SK-N-SH (cell line): ENCODE measurements at regions not wholly inside any gene's neighbourhood (a gene's known extent, or its start where the extent isn't known, plus 50 kb on each side); places are given as distances from the start of the nearest gene placed in this dataset.
"Not testable (repeated sequence)": the region's sequence is repeated elsewhere in the genome, so short reads cannot be mapped to it uniquely, and the experiment has no call there.

ENCODE experiments used
- CTCF ChIA-PET: fragments of 300-600, 350-600 bp; formaldehyde crosslinking; extraction: SDS; loops from one replicate; lab custom pipeline; 2021; lab: Yijun Ruan, JAX
- POLR2A ChIA-PET: fragments of 350-600 bp; sonication (Branson Sonifier 250); formaldehyde crosslinking; extraction: SDS; loops from one replicate; lab custom pipeline; 2020; ENCODE audit warnings: antibody characterized with exemption, inconsistent platforms; lab: Yijun Ruan, JAX
- DNase-seq: peaks from one replicate; pipeline ENCODE4 v3.0.0; 2012
- H2AFZ ChIP-seq: fragments of 200-600 bp; sonication (generic); 2 replicates; pipeline ENCODE4 v1.8.1; 2016; ENCODE audit warnings: antibody characterized with exemption, mild to moderate bottlenecking, low read depth
- H3F3A ChIP-seq: fragments of 200-600 bp; sonication (generic); replicated peaks from 2 replicates; pipeline ENCODE3; 2016; ENCODE audit warnings: antibody characterized with exemption, mild to moderate bottlenecking; ENCODE audit not compliant: insufficient read depth
- H3K27ac ChIP-seq, 2 experiments: fragments of 200-500 bp in 1 of 2; fragments of 200-600 bp in 1 of 2; sonication (Bioruptor generic) in 1 of 2; sonication (generic), shearing (Covaris generic) in 1 of 2; 2 replicates each; pipeline versions ENCODE4 v1.5.1 to v1.6.1; 2014 to 2016; ENCODE audit warnings: low read depth in 2 of 2, inconsistent platforms in 1 of 2, low read length in 1 of 2, mild to moderate bottlenecking in 1 of 2, mixed read lengths in 1 of 2
- H3K27me3 ChIP-seq: fragments of 200-600 bp; sonication (generic), shearing (Covaris generic); 2 replicates; pipeline ENCODE4 v1.6.1; 2016; ENCODE audit warnings: mixed run types; ENCODE audit not compliant: insufficient read depth
- H3K36me3 ChIP-seq, 2 experiments: fragments of 200-500 bp in 1 of 2; fragments of 200-600 bp in 1 of 2; sonication (Bioruptor generic) in 1 of 2; sonication (generic) in 1 of 2; replicated peaks in 1 of 2; 2 replicates each; pipeline versions ENCODE3 to v1.5.1; 2014 to 2016; ENCODE audit warnings: low read length in 1 of 2, mild to moderate bottlenecking in 1 of 2; ENCODE audit not compliant: insufficient read depth in 2 of 2, control insufficient read depth in 1 of 2
- H3K4me1 ChIP-seq, 2 experiments: fragments of 200-500 bp in 1 of 2; fragments of 200-600 bp in 1 of 2; sonication (Bioruptor generic) in 1 of 2; sonication (generic), shearing (Covaris generic) in 1 of 2; 2 replicates each; pipeline versions ENCODE4 v1.5.1 to v1.6.1; 2014 to 2016; ENCODE audit warnings: low read depth in 1 of 2, low read length in 1 of 2, mixed run types in 1 of 2; ENCODE audit not compliant: insufficient read depth in 2 of 2, control insufficient read depth in 1 of 2
- H3K4me2 ChIP-seq: fragments of 200-600 bp; sonication (generic), shearing (Covaris generic); 2 replicates; pipeline ENCODE4 v1.6.1; 2017; ENCODE audit warnings: mixed run types
- H3K4me3 ChIP-seq, 2 experiments: fragments of 200-500 bp in 1 of 2; fragments of 200-600 bp in 1 of 2; sonication (Bioruptor generic) in 1 of 2; sonication (generic), shearing (Covaris generic) in 1 of 2; 2 replicates each; pipeline versions ENCODE4 v1.5.1 to v1.8.1; 2014 to 2016; ENCODE audit warnings: low read depth in 2 of 2, inconsistent platforms in 1 of 2, low read length in 1 of 2, mild to moderate bottlenecking in 1 of 2, mixed read lengths in 1 of 2, moderate library complexity in 1 of 2
- H3K79me2 ChIP-seq: fragments of 200-600 bp; sonication (generic); 2 replicates; pipeline ENCODE4 v1.8.1; 2017; ENCODE audit warnings: mild to moderate bottlenecking; ENCODE audit not compliant: insufficient read depth
- H3K9ac ChIP-seq: fragments of 200-600 bp; sonication (generic); 2 replicates; pipeline ENCODE4 v1.6.1; 2017; ENCODE audit warnings: mixed run types
- H3K9me2 ChIP-seq: fragments of 200-600 bp; sonication (generic); 2 replicates; pipeline ENCODE4 v1.6.1; 2017; ENCODE audit warnings: mixed run types
- H3K9me3 ChIP-seq: fragments of 200-600 bp; sonication (generic); 2 replicates; pipeline ENCODE4 v1.6.1; 2017; ENCODE audit warnings: mixed run types, mild to moderate bottlenecking, moderate library complexity
- H4K20me1 ChIP-seq: fragments of 200-600 bp; sonication (generic); 2 replicates; pipeline ENCODE4 v1.6.1; 2017; ENCODE audit warnings: mild to moderate bottlenecking, mixed run types; ENCODE audit not compliant: insufficient read depth
- GATA2 ChIP-seq: sonication (generic); formaldehyde crosslinking; IDR thresholded peaks from 2 replicates; pipeline ENCODE4 v1.5.0; 2020; ENCODE audit warnings: mild to moderate bottlenecking, missing genetic modification reagents
- MEF2A ChIP-seq: IDR thresholded peaks from 2 replicates; pipeline ENCODE4 v1.4.0; 2012; ENCODE audit warnings: low read depth, borderline replicate concordance
- POLR2AphosphoS5 ChIP-seq: IDR thresholded peaks from 2 replicates; pipeline ENCODE4 v1.6.1; 2012; ENCODE audit warnings: low read depth, low read length
- RCOR1 ChIP-seq: fragments of 150-350 bp; IDR thresholded peaks from 2 replicates; pipeline ENCODE4 v1.6.1; 2017; ENCODE audit warnings: antibody characterized with exemption, low read length
- TEAD4 ChIP-seq: IDR thresholded peaks from 2 replicates; pipeline ENCODE4 v1.4.0; 2012; ENCODE audit warnings: mild to moderate bottlenecking, borderline replicate concordance; ENCODE audit not compliant: insufficient read depth
- WGBS: methylation state at CpG from one replicate; pipeline ENCODE4 v1.1.6; 2017; ENCODE audit warnings: low lambda C conversion rate; 5-methylcytosine and 5-hydroxymethylcytosine counted together
- TF ChIP-seq, protein P1 (sequence below): IDR thresholded peaks from 2 replicates; pipeline ENCODE4 v1.4.0; 2012; ENCODE audit warnings: low read depth, borderline replicate concordance
- TF ChIP-seq, protein P2 (sequence below): IDR thresholded peaks from 2 replicates; pipeline ENCODE4 v1.6.1; 2012; ENCODE audit warnings: mild to moderate bottlenecking, low read depth, low read length, moderate library complexity
- TF ChIP-seq, protein P3 (sequence below): IDR thresholded peaks from 2 replicates; pipeline ENCODE4 v1.4.0; 2012; ENCODE audit warnings: low read depth, borderline replicate concordance

- no peak for TF ChIP-seq POLR2AphosphoS5
- TF ChIP-seq, protein P1, sequence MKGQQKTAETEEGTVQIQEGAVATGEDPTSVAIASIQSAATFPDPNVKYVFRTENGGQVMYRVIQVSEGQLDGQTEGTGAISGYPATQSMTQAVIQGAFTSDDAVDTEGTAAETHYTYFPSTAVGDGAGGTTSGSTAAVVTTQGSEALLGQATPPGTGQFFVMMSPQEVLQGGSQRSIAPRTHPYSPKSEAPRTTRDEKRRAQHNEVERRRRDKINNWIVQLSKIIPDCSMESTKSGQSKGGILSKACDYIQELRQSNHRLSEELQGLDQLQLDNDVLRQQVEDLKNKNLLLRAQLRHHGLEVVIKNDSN: no peak
Measured at GRCh38 chr7:88565401-88565800, 194.1 kb upstream of the ZNF804B start (continued).

GRCh38 chr7:88556441-88556840 is 203.1 kb upstream of the ZNF804B start:
- H3K4me2 ChIP-seq, CTCF ChIA-PET, H3K36me3 ChIP-seq, H3F3A ChIP-seq, DNase-seq, H3K27ac ChIP-seq, H3K9me3 ChIP-seq, H3K4me3 ChIP-seq, H2AFZ ChIP-seq, POLR2A ChIA-PET, H3K9ac ChIP-seq, H3K79me2 ChIP-seq, H3K4me1 ChIP-seq, H4K20me1 ChIP-seq, H3K9me2 ChIP-seq, H3K27me3 ChIP-seq: not testable (repeated sequence)
- WGBS: 60% methylated on average over 17 of the region's 17 CpGs

- H3K4me3 ChIP-seq, H3K9me2 ChIP-seq, H2AFZ ChIP-seq, H4K20me1 ChIP-seq, POLR2A ChIA-PET, DNase-seq, H3K9ac ChIP-seq, H3K27ac ChIP-seq, H3K4me1 ChIP-seq, H3K79me2 ChIP-seq, H3K27me3 ChIP-seq, H3K9me3 ChIP-seq, H3K4me2 ChIP-seq, CTCF ChIA-PET, H3F3A ChIP-seq, H3K36me3 ChIP-seq: not testable (repeated sequence)
- WGBS: 24% methylated on average over 4 of the region's 4 CpGs
Measured at GRCh38 chr7:88554847-88555246, 204.7 kb upstream of the ZNF804B start.

- H3K9ac ChIP-seq: no peak overlapping the region
- TF ChIP-seq RCOR1 (no peak), TEAD4 (no peak), MEF2A (no peak), POLR2AphosphoS5 (no peak), GATA2 (CRISPR knock-in tag) (no peak)
- TF ChIP-seq, protein P2, sequence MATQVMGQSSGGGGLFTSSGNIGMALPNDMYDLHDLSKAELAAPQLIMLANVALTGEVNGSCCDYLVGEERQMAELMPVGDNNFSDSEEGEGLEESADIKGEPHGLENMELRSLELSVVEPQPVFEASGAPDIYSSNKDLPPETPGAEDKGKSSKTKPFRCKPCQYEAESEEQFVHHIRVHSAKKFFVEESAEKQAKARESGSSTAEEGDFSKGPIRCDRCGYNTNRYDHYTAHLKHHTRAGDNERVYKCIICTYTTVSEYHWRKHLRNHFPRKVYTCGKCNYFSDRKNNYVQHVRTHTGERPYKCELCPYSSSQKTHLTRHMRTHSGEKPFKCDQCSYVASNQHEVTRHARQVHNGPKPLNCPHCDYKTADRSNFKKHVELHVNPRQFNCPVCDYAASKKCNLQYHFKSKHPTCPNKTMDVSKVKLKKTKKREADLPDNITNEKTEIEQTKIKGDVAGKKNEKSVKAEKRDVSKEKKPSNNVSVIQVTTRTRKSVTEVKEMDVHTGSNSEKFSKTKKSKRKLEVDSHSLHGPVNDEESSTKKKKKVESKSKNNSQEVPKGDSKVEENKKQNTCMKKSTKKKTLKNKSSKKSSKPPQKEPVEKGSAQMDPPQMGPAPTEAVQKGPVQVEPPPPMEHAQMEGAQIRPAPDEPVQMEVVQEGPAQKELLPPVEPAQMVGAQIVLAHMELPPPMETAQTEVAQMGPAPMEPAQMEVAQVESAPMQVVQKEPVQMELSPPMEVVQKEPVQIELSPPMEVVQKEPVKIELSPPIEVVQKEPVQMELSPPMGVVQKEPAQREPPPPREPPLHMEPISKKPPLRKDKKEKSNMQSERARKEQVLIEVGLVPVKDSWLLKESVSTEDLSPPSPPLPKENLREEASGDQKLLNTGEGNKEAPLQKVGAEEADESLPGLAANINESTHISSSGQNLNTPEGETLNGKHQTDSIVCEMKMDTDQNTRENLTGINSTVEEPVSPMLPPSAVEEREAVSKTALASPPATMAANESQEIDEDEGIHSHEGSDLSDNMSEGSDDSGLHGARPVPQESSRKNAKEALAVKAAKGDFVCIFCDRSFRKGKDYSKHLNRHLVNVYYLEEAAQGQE: no peak
- TF ChIP-seq, protein P3, sequence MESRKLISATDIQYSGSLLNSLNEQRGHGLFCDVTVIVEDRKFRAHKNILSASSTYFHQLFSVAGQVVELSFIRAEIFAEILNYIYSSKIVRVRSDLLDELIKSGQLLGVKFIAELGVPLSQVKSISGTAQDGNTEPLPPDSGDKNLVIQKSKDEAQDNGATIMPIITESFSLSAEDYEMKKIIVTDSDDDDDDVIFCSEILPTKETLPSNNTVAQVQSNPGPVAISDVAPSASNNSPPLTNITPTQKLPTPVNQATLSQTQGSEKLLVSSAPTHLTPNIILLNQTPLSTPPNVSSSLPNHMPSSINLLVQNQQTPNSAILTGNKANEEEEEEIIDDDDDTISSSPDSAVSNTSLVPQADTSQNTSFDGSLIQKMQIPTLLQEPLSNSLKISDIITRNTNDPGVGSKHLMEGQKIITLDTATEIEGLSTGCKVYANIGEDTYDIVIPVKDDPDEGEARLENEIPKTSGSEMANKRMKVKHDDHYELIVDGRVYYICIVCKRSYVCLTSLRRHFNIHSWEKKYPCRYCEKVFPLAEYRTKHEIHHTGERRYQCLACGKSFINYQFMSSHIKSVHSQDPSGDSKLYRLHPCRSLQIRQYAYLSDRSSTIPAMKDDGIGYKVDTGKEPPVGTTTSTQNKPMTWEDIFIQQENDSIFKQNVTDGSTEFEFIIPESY: no peak
- TF ChIP-seq, protein P1: no peak
- no peaks in the 10 kb centered on the region for H3K27me3 ChIP-seq
- no peaks in the 10 kb centered on the region for H3K9me3 ChIP-seq
- no peaks in the 10 kb centered on the region for H3K9me2 ChIP-seq
- H3K4me3 ChIP-seq: no peak overlapping the region
- H4K20me1 ChIP-seq: no peaks in the 10 kb centered on the region
- no peak overlapping the region for H3K27ac ChIP-seq
- ChIA-PET CTCF (interaction anchor here (0.9 to 1.9 kb wide), 4 partner anchors 10 to 1074 kb away, joined by 3 to 7 read pairs (median 3); no protein-coding TSS in a partner anchor), POLR2A (no interaction called here)
- no peak overlapping the region for H2AFZ ChIP-seq
- no peaks in the 10 kb centered on the region for H3K79me2 ChIP-seq
- no peak for DNase-seq
- H3K4me1 ChIP-seq: no peaks in the 10 kb centered on the region
- no peak overlapping the region for H3K4me2 ChIP-seq
- H3K36me3 ChIP-seq: no peaks in the 10 kb centered on the region
- H3F3A ChIP-seq: no peaks in the 10 kb centered on the region
Measured at GRCh38 chr7:88548399-88548798, 211.1 kb upstream of the ZNF804B start.
